Keratinocyte (primary cell): ENCODE measurements at regions not wholly inside any gene's neighbourhood (a gene's known extent, or its start where the extent isn't known, plus 50 kb on each side); places are given as distances from the start of the nearest gene placed in this dataset.

Source experiments
- DNase-seq: peaks from one replicate; pipeline ENCODE4 v3.0.0-alpha.2; 2011; ENCODE audit warnings: low read depth, missing footprints, low spot score
- FAIRE-seq: peaks from 2 replicates; lab custom pipeline; 2011; peaks lifted over from hg19 to GRCh38; lab: Jason Lieb, UNC
- H2AFZ ChIP-seq: 2 replicates; pipeline ENCODE4 v1.6.0; 2012; ENCODE audit warnings: low read length, control low read depth, inconsistent platforms; ENCODE audit not compliant: control insufficient read depth
- H3K27ac ChIP-seq: 2 replicates; pipeline ENCODE4 v1.5.1; 2011; ENCODE audit warnings: low read length; ENCODE audit not compliant: control insufficient read depth, insufficient read depth
- H3K27me3 ChIP-seq: 3 replicates; pipeline ENCODE4 v1.6.0; 2011; ENCODE audit warnings: low read length; ENCODE audit not compliant: control insufficient read depth, insufficient read depth; ENCODE audit errors: extremely low read depth
- H3K36me3 ChIP-seq, 2 experiments: 2 replicates in 1 of 2; 3 replicates in 1 of 2; pipeline ENCODE4 v1.5.1; 2011; ENCODE audit warnings: low read length in 2 of 2, mild to moderate bottlenecking in 1 of 2; ENCODE audit not compliant: control insufficient read depth in 2 of 2, insufficient read depth in 2 of 2; ENCODE audit errors: extremely low read depth in 1 of 2
- H3K4me1 ChIP-seq: 3 replicates; pipeline ENCODE4 v1.5.1; 2011; ENCODE audit warnings: low read length; ENCODE audit not compliant: control insufficient read depth, insufficient read depth; ENCODE audit errors: extremely low read depth
- H3K4me2 ChIP-seq: 3 replicates; pipeline ENCODE4 v1.6.0; 2011; ENCODE audit warnings: low read depth, low read length; ENCODE audit not compliant: control insufficient read depth, insufficient read depth; ENCODE audit errors: extremely low read depth
- H3K4me3 ChIP-seq, 3 experiments: fragments of 200-600 bp in 1 of 3; sonication (generic) in 1 of 3; 2 replicates in 2 of 3; 3 replicates in 1 of 3; pipeline ENCODE4 v1.5.1; 2011 to 2016; ENCODE audit warnings: low read length in 3 of 3, mild to moderate bottlenecking in 3 of 3, control low read depth in 2 of 3, inconsistent platforms in 1 of 3, low read depth in 1 of 3, mixed read lengths in 1 of 3, mixed run types in 1 of 3, moderate library complexity in 1 of 3; ENCODE audit not compliant: control insufficient read depth in 2 of 3, insufficient read depth in 2 of 3; ENCODE audit errors: extremely low read depth in 1 of 3
- H3K79me2 ChIP-seq: 2 replicates; pipeline ENCODE4 v1.6.0; 2012; ENCODE audit warnings: low read length; ENCODE audit not compliant: control insufficient read depth, insufficient read depth
- H3K9ac ChIP-seq: 3 replicates; pipeline ENCODE4 v1.6.0; 2011; ENCODE audit warnings: low read length; ENCODE audit not compliant: control insufficient read depth, insufficient read depth; ENCODE audit errors: extremely low read depth
- H3K9me1 ChIP-seq: 3 replicates; pipeline ENCODE4 v1.6.0; 2011; ENCODE audit warnings: low read length; ENCODE audit not compliant: control insufficient read depth, insufficient read depth; ENCODE audit errors: extremely low read depth
- H3K9me3 ChIP-seq: 2 replicates; pipeline ENCODE4 v1.5.1; 2012; ENCODE audit warnings: low read depth, low read length; ENCODE audit not compliant: control insufficient read depth
- H4K20me1 ChIP-seq: 3 replicates; pipeline ENCODE4 v1.6.0; 2011; ENCODE audit warnings: low read length; ENCODE audit not compliant: control insufficient read depth, insufficient read depth; ENCODE audit errors: extremely low read depth
- CTCF ChIP-seq, 3 experiments: IDR thresholded peaks in 1 of 3; conservative IDR thresholded peaks in 1 of 3; optimal IDR thresholded peaks in 1 of 3; 2 replicates in 2 of 3; 3 replicates in 1 of 3; pipeline versions ENCODE3 to v1.5.1; 2011; ENCODE audit warnings: low read length in 3 of 3, mild to moderate bottlenecking in 3 of 3, moderate library complexity in 2 of 3, control low read depth in 1 of 3, inconsistent platforms in 1 of 3; ENCODE audit not compliant: insufficient read depth in 2 of 3; ENCODE audit errors: extremely low read depth in 1 of 3
- EZH2 ChIP-seq: IDR thresholded peaks from one replicate; pipeline ENCODE4 v1.6.1; 2012; ENCODE audit warnings: inconsistent platforms, mild to moderate bottlenecking, low read length, moderate library complexity
- dilution Hi-C: fragments of 300-500 bp; cut with MboI; formaldehyde crosslinking; loops from one replicate; pipeline ENCODE4 v1.7.0; 2020; ENCODE audit warnings: low sequenced_read_pairs; ENCODE audit not compliant: extremely low pct_ligation_motif_present

DNA sequence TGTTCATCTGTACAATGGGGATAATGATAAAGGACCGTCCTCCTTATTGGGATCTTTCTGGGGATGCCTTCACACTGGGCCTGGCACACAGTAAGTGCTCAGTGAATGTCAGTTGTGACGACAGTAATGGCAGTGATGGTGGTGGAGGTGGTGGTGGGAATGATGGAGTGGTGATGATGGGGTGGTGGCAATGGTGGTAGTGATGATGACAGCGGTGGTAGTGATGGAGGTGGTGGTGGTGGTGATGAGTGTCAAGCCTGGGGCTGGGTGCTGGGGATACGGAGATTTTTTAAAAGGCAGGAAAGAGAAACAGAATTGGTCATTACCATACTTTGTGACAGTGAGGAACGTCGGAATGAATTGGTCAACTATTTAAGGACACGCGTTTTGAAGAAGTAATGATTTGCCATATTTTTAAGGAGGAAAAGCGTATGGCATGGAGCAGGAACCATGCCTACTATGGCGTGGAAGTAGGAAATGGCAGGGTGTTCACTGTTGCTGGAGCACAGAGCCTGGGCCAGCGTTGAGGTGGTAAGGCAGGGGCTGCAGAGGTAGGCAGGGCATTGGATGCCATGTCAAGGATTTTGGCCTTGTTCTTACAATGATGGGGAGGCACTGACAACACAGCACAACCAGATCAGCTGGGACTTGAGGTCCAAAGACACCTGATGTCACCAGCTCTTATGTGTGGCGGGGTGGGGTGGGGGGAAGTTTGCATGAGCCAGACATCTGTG is 128.7 kb downstream of the ACTL8 start:
- no peaks in the 10 kb centered on the region for H3K4me1 ChIP-seq
- no peak for DNase-seq

DNA sequence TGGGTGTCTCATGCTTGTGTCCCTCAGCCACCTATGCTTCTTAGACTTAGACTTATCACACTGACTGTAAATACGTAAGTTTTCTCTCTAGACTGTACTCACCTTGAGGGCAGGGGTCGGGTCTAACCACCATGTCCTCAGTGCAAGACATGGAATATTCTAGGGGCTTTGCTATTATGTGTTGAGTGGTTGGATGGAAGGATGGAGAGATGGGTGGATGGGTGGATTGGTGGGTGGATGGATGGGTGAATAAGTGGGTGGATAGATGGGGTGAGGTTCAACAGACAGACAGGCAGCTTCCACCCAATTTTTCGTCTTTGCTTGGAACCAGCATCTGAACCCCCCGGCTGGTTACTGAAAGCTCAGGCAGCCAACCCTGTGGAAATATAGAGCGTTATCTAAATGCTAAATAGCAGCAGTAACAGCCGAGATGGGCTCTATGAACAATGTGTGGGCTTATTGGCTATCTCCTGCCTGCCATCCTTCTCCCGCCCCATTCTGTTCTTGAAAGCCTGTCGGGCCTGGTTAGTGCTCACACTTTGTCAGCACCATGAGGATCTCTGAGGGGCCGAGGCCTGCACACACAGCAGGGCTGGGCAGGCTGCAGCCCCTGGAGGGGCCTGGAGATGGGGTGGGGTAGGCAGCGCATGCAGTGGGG is 130.7 kb downstream of the ACTL8 start:
- TF ChIP-seq CTCF (optimal IDR thresholded peaks at IDR 0.05 in 1 of 3, IDR thresholded peaks at IDR 0.05 in 1 of 3, conservative IDR thresholded peaks at IDR 0.05 in 1 of 3; ENCODE audit: extremely low read depth in 1 of 3, insufficient read depth in 2 of 3, low read length in 3 of 3) (no peak), EZH2 (no peak)
- Histone ChIP-seq H3K27ac (no peak overlapping the region), H3K79me2 (no peaks in the 10 kb centered on the region), H3K9ac (no peak overlapping the region), H3K9me1 (no peaks in the 10 kb centered on the region), H3K4me3 (no peak overlapping the region), H4K20me1 (no peaks in the 10 kb centered on the region), H3K27me3 (peaks cover 8% of the 10 kb centered on the region), H3K4me2 (no peak overlapping the region), H3K9me3 (no peaks in the 10 kb centered on the region), H3K4me1 (no peaks in the 10 kb centered on the region), H3K36me3 (no peaks in the 10 kb centered on the region), H2AFZ (no peak overlapping the region)
- DNase-seq (no peak), FAIRE-seq (no peak)
- dilution Hi-C loops, result no loop called here

More for the DNA sequence above, 128.7 kb downstream of the ACTL8 start:
- Histone ChIP-seq H3K36me3 (no peaks in the 10 kb centered on the region), H3K9me3 (no peaks in the 10 kb centered on the region), H4K20me1 (no peaks in the 10 kb centered on the region), H3K79me2 (no peaks in the 10 kb centered on the region), H3K27ac (no peak overlapping the region), H3K4me2 (no peak overlapping the region), H3K9ac (no peak overlapping the region), H2AFZ (no peak overlapping the region), H3K27me3 (no peaks in the 10 kb centered on the region), H3K4me3 (no peak overlapping the region), H3K9me1 (no peaks in the 10 kb centered on the region)
- TF ChIP-seq EZH2 (no peak), CTCF (optimal IDR thresholded peaks at IDR 0.05 in 1 of 3, IDR thresholded peaks at IDR 0.05 in 1 of 3, conservative IDR thresholded peaks at IDR 0.05 in 1 of 3; ENCODE audit: extremely low read depth in 1 of 3, insufficient read depth in 2 of 3, low read length in 3 of 3) (no peak)
- no peak for FAIRE-seq
- dilution Hi-C loops, result no loop called here
